Heart right ventricle (tissue), 16 donors: ENCODE measurements at regions not wholly inside any gene's neighbourhood (a gene's known extent, or its start where the extent isn't known, plus 50 kb on each side); places are given as distances from the start of the nearest gene placed in this dataset.

Source experiments
- ATAC-seq, 8 donors: fragments of 200-7000 bp; cut with Tn5 transposase; one replicate each; pipeline ENCODE4 v1.9.1; 2020; ENCODE audit warnings: mild to moderate bottlenecking in 8 of 8, moderate library complexity in 8 of 8, moderate number of reproducible peaks in 1 of 8
- DNase-seq, 2 donors: peaks; one replicate each; pipeline ENCODE4 v3.0.0-alpha.2; 2020
- H3K27ac ChIP-seq, 10 donors: fragments of 200-600 bp; sonication (generic) in 2 of 10; one replicate each; pipeline versions ENCODE4 v1.5.0 to v1.8.0; 2020 to 2022; ENCODE audit warnings: mild to moderate bottlenecking in 3 of 10
- H3K27me3 ChIP-seq, 7 donors: fragments of 200-600 bp; one replicate each; pipeline ENCODE4 v1.8.0; 2021 to 2022; ENCODE audit warnings: mild to moderate bottlenecking in 2 of 7
- H3K36me3 ChIP-seq, 9 donors: fragments of 200-600 bp; sonication (generic) in 1 of 9; one replicate each; pipeline versions ENCODE4 v1.5.0 to v1.8.0; 2020 to 2022; ENCODE audit warnings: mild to moderate bottlenecking in 2 of 9
- H3K4me1 ChIP-seq, 9 donors: fragments of 200-600 bp; sonication (generic) in 1 of 9; one replicate each; pipeline versions ENCODE4 v1.5.0 to v1.8.0; 2020 to 2022; ENCODE audit warnings: mild to moderate bottlenecking in 4 of 9
- H3K4me3 ChIP-seq, 10 donors: fragments of 200-600 bp; sonication (generic) in 2 of 10; one replicate each; pipeline versions ENCODE4 v1.5.0 to v1.8.0; 2020 to 2022; ENCODE audit warnings: mild to moderate bottlenecking in 7 of 10, moderate library complexity in 2 of 10
- H3K9me3 ChIP-seq, 11 donors: fragments of 200-600 bp in 10 of 11; sonication (generic) in 2 of 11; one replicate each; pipeline versions ENCODE4 v1.5.0 to v1.8.0; 2013 to 2022; ENCODE audit warnings: mild to moderate bottlenecking in 2 of 11, control low read depth in 1 of 11, moderate library complexity in 1 of 11
- WGBS, 2 donors: extraction: QIAGEN DNeasy Blood & Tissue Kit; methylation state at CpG; one replicate each; pipeline ENCODE4 v1.1.7; 2013; ENCODE audit warnings: inconsistent platforms in 1 of 2; 5-methylcytosine and 5-hydroxymethylcytosine counted together
- intact Hi-C, 10 donors: fragments of 100-400 bp; cut with DNase I; formaldehyde crosslinking; loops; one replicate each; pipeline versions ENCODE4 v1.11.1 to v1.14.2; 2022
- TF ChIP-seq, protein P1 (sequence below), 9 donors: fragments of 200-600 bp; sonication (generic) in 2 of 9; IDR thresholded peaks; one replicate each; pipeline versions ENCODE4 v1.5.0 to v1.8.0; 2021 to 2022; ENCODE audit warnings: antibody characterized with exemption in 9 of 9, mild to moderate bottlenecking in 5 of 9, moderate library complexity in 1 of 9
- donor health status: Arrhythmogenic right ventricular cardiomyopathy.
- donor health status: ischemic (EF 13 %, LVEDD 7.1; RV severe dilation, severe dysfunction).
- donor health status: healthy with polysubstance abuse.
- donor health status: DM: no; HTN: yes; CAD: no.
- donor health status: DM: no; HTN: no; CAD: no.
- donor health status: ischemic (EF 25% LVEDD 6.9; RV normal size, moderate dysfunction).
- donor health status: ischemic (EF 25% LVEDD 5.7; RV mildly dilated, moderate dysfunction).
- donor health status: healthy.
- donor health status: DM: yes; HTN: yes; CAD: no.
- donor health status: Ischemic cardiomyopathy.
- donor health status: ischemic (EF 35%, LVEDD 5.7; RV mildly dilated, moderate dysfunction).
- donor health status: nonischemic (EF 11% LVEDD 7.7; RV severe dilation, severe dysfunction).
- donor health status: DM: yes; HTN: yes; CAD: no.
- donor health status: PGD.
- donor health status: ischemic (EF 29% LVEDD 5.4; RV normal size, mild dysfunction).
- donor health status: nonischemic (EF 23%, LVEDD 6.1; RV moderate dilation, normal function).

GRCh38 chr2:222795450-222796357, 65.1 kb upstream of the ACSL3 start:
- DNase-seq = no peak
- Histone ChIP-seq H3K36me3 (no peaks in the 10 kb centered on the region), H3K27me3 (no peaks in the 10 kb centered on the region), H3K4me1 (peaks cover 6 to 62% (median 45%) of the 10 kb centered on the region in 9 donors), H3K4me3 (no peak overlapping the region), H3K27ac (peak overlapping the region in 5 of 10 donors; percentile 0 to 60 (median 39)), H3K9me3 (no peaks in the 10 kb centered on the region)
- no peak for ATAC-seq
- intact Hi-C loops = loop anchor here in 9 of 10 donors (2.0 to 10.0 kb wide), 7 partner anchors 65 to 109 kb away; partner anchors contain the start of gene ACSL3 (in 6 of the 9)
- 91% methylated on average over 6 of the region's 6 CpGs for WGBS, 2 donors
- TF ChIP-seq, protein P1, sequence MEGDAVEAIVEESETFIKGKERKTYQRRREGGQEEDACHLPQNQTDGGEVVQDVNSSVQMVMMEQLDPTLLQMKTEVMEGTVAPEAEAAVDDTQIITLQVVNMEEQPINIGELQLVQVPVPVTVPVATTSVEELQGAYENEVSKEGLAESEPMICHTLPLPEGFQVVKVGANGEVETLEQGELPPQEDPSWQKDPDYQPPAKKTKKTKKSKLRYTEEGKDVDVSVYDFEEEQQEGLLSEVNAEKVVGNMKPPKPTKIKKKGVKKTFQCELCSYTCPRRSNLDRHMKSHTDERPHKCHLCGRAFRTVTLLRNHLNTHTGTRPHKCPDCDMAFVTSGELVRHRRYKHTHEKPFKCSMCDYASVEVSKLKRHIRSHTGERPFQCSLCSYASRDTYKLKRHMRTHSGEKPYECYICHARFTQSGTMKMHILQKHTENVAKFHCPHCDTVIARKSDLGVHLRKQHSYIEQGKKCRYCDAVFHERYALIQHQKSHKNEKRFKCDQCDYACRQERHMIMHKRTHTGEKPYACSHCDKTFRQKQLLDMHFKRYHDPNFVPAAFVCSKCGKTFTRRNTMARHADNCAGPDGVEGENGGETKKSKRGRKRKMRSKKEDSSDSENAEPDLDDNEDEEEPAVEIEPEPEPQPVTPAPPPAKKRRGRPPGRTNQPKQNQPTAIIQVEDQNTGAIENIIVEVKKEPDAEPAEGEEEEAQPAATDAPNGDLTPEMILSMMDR (IDR thresholded peaks at IDR 0.05) = no peak

DNA sequence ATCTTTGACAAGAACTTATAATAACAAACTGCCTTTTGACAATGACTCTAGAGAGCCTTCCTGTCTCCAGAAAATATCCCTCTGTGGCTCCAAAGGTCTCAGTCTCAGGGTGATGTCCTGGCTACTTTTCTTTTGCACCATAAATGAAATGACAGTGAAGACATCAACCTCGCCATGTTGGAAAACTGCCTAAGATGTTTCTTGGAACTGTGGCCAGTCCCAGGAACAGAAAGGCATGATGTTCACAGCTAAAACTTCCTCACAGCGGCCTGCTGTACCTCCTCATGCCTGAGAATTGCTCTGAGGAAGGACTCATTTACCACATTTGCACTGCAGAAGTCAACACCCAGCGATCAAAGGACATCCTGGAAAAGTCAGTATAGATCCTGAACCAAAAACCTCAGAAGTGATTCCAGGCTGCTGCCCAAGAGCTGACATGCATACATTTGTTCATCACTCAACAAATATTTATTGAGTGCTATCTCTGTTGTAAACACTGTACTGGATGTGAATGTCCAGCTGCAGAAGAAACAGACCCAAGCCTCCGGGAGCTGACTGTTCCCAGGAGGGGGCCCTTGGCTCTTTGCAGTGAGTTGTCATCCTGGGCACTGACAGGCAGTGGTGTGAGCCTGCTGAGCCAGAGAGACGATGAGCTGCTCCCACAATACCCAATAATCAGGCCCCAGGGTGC, 64.3 kb upstream of the ACSL3 start:
- peak overlapping the region in 7 of 10 donors; percentile 0 to 60 (median 39) for H3K27ac ChIP-seq

GRCh38 chr2:222797261-222797660, 63.6 kb upstream of the ACSL3 start:
- intact Hi-C loops = loop anchor here in 9 of 10 donors (2.0 to 10.0 kb wide), 7 partner anchors 64 to 108 kb away; partner anchors contain the start of gene ACSL3 (in 6 of the 9)
- Histone ChIP-seq H3K27ac (peak overlapping the region in 4 of 10 donors; percentile 37 to 60 (median 49)), H3K4me3 (no peak overlapping the region), H3K9me3 (no peaks in the 10 kb centered on the region), H3K36me3 (no peaks in the 10 kb centered on the region), H3K4me1 (peaks cover 6 to 48% (median 33%) of the 10 kb centered on the region in 9 donors), H3K27me3 (no peaks in the 10 kb centered on the region)
- WGBS, 2 donors = 15 to 27% methylated on average over 2 of the region's 2 CpGs
- ATAC-seq (peak in 4 of 8 donors; percentile 22 to 51 (median 39)), DNase-seq (no peak)
- TF ChIP-seq, protein P1 (IDR thresholded peaks at IDR 0.05) = peak in 7 of 9 donors; percentile 40 to 63 (median 48)

More for the DNA sequence above, 64.3 kb upstream of the ACSL3 start:
- H3K36me3 ChIP-seq = no peaks in the 10 kb centered on the region
- WGBS, 2 donors = 32 to 42% methylated on average over 5 of the region's 5 CpGs
- no peaks in the 10 kb centered on the region for H3K9me3 ChIP-seq
- TF ChIP-seq, protein P1 (IDR thresholded peaks at IDR 0.05) = no peak
- no peaks in the 10 kb centered on the region for H3K27me3 ChIP-seq
- intact Hi-C loops = loop anchor here in 9 of 10 donors (2.0 to 10.0 kb wide), 7 partner anchors 64 to 108 kb away; partner anchors contain the start of gene ACSL3 (in 6 of the 9)
- peaks cover 6 to 54% (median 38%) of the 10 kb centered on the region in 9 donors for H3K4me1 ChIP-seq
- ATAC-seq = peak in 3 of 8 donors; percentile 28 to 34 (median 32)
- no peak overlapping the region for H3K4me3 ChIP-seq
- no peak for DNase-seq

- 84 to 86% methylated on average over 3 of the region's 3 CpGs for WGBS, 2 donors
- H3K27me3 ChIP-seq = no peaks in the 10 kb centered on the region
- no peak overlapping the region for H3K4me3 ChIP-seq
- H3K36me3 ChIP-seq = no peaks in the 10 kb centered on the region
- peaks cover 6 to 48% (median 27%) of the 10 kb centered on the region in 9 donors for H3K4me1 ChIP-seq
- peak overlapping the region in 2 of 10 donors; percentile 43 to 69 for H3K27ac ChIP-seq
- ATAC-seq (no peak), DNase-seq (no peak)
- intact Hi-C loops = loop anchor here in 9 of 10 donors (2.0 to 10.0 kb wide), 7 partner anchors 63 to 107 kb away; partner anchors contain the start of gene ACSL3 (in 6 of the 9)
- no peaks in the 10 kb centered on the region for H3K9me3 ChIP-seq
- TF ChIP-seq, protein P1 (IDR thresholded peaks at IDR 0.05) = no peak
Measured at GRCh38 chr2:222797871-222798270, 63.0 kb upstream of the ACSL3 start.
